ENCODE measurements at regions not wholly inside any gene's neighbourhood (a gene's known extent, or its start where the extent isn't known, plus 50 kb on each side); places are given as distances from the start of the nearest gene placed in this dataset.

DNA sequence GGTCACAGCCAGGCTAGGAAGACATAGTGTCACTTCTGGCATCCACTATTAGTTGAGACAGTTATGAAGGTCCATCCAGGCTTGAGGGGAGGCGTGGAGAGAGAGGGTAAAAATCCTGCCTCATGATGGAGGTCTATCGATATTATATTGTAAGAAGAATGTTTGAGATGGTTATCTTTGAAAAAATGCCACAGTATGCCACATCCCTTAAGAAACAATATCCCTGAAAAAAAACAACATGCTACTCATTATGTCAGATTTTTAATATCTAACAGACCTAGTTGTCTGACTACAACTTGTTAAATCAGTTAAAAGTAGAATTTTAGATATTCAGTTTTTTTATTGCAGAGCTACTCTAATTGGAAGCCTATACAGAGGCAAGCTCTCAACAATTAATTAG is 121.7 kb upstream of the SLC5A12 start:
- ATAC-seq (no peak), DNase-seq (no peak)
- H3K27me3 ChIP-seq = no peaks in the 10 kb centered on the region
- no peak overlapping the region for H3K27ac ChIP-seq
- intact Hi-C loops (cut with DNase I) = no loop called here
- H3K4me3 ChIP-seq = no peak overlapping the region
- WGBS, 2 donors = 54 to 65% methylated on average over 2 of the region's 2 CpGs
- H3K36me3 ChIP-seq (replicated peaks in 1 of 2; ENCODE audit: insufficient read depth in 1 of 2, low read depth in 2 of 2) = no peaks in the 10 kb centered on the region
- H3K9me3 ChIP-seq = no peaks in the 10 kb centered on the region
- TF ChIP-seq POLR2A (IDR thresholded peaks at IDR 0.05) = no peak
- TF ChIP-seq CTCF (IDR thresholded peaks at IDR 0.05) = no peak
- no peaks in the 10 kb centered on the region for H3K4me1 ChIP-seq

GRCh38 chr11:26844963-26845362 is 123.1 kb upstream of the SLC5A12 start:
- WGBS, 2 donors = 60 to 64% methylated on average over 2 of the region's 2 CpGs
- intact Hi-C loops (cut with DNase I) = no loop called here
- TF ChIP-seq POLR2A (IDR thresholded peaks at IDR 0.05) = no peak
- TF ChIP-seq CTCF (IDR thresholded peaks at IDR 0.05) = no peak
- no peak for ATAC-seq
- no peak for DNase-seq
- Histone ChIP-seq H3K4me1 (no peaks in the 10 kb centered on the region), H3K4me3 (no peak overlapping the region), H3K36me3 (replicated peaks in 1 of 2; ENCODE audit: insufficient read depth in 1 of 2, low read depth in 2 of 2) (no peaks in the 10 kb centered on the region), H3K27me3 (no peaks in the 10 kb centered on the region), H3K27ac (no peak overlapping the region), H3K9me3 (no peaks in the 10 kb centered on the region)

- no peak overlapping the region for H3K27ac ChIP-seq
- H3K9me3 ChIP-seq = no peaks in the 10 kb centered on the region
- ATAC-seq = no peak
Observed at GRCh38 chr11:26846227-26846626, 124.4 kb upstream of the SLC5A12 start.

GRCh38 chr11:26847459-26847858 is 125.6 kb upstream of the SLC5A12 start:
- intact Hi-C loops (cut with DNase I) = no loop called here
- Histone ChIP-seq H3K27me3 (no peaks in the 10 kb centered on the region), H3K4me1 (no peaks in the 10 kb centered on the region), H3K9me3 (no peaks in the 10 kb centered on the region), H3K36me3 (replicated peaks in 1 of 2; ENCODE audit: insufficient read depth in 1 of 2, low read depth in 2 of 2) (no peaks in the 10 kb centered on the region), H3K27ac (no peak overlapping the region), H3K4me3 (no peak overlapping the region)
- TF ChIP-seq POLR2A (IDR thresholded peaks at IDR 0.05) (no peak), CTCF (IDR thresholded peaks at IDR 0.05) (no peak)
- 54 to 71% methylated on average over 3 of the region's 3 CpGs for WGBS, 2 donors
- DNase-seq (peak in 1 of 4 donors; percentile 2), ATAC-seq (no peak)

More at GRCh38 chr11:26846227-26846626, 124.4 kb upstream of the SLC5A12 start:
- WGBS, 2 donors = 51 to 68% methylated on average over 2 of the region's 2 CpGs
- Histone ChIP-seq H3K4me1 (no peaks in the 10 kb centered on the region), H3K4me3 (no peak overlapping the region), H3K27me3 (no peaks in the 10 kb centered on the region), H3K36me3 (replicated peaks in 1 of 2; ENCODE audit: insufficient read depth in 1 of 2, low read depth in 2 of 2) (no peaks in the 10 kb centered on the region)
- DNase-seq = no peak
- intact Hi-C loops (cut with DNase I) = no loop called here
- TF ChIP-seq CTCF (IDR thresholded peaks at IDR 0.05) = no peak
- no peak for TF ChIP-seq POLR2A (IDR thresholded peaks at IDR 0.05)

DNA sequence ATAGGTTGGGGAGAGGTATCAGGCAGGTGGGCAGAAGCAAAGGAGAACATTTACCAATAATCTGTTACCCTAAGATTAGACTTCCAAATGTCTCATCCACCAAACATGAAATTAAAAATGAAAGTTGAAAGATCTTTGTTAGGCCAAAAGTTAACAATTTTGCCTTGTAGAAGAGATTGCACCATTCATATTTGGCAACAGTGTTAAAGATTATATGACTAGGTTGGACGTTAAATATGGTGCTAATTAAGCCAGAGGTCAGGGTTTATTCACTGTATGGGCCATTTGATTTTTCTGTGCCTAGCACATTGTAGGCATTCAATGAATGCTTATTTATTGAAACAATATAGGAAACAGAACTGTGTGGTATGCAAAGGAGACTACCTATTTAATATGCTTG is 126.1 kb upstream of the SLC5A12 start:
- 27 to 32% methylated on average over 1 of the region's 1 CpG for WGBS, 2 donors
- Histone ChIP-seq H3K4me3 (no peak overlapping the region), H3K9me3 (no peaks in the 10 kb centered on the region), H3K27me3 (no peaks in the 10 kb centered on the region), H3K36me3 (replicated peaks in 1 of 2; ENCODE audit: insufficient read depth in 1 of 2, low read depth in 2 of 2) (no peaks in the 10 kb centered on the region), H3K27ac (no peak overlapping the region), H3K4me1 (no peaks in the 10 kb centered on the region)
- ATAC-seq (no peak), DNase-seq (no peak)
- TF ChIP-seq CTCF (IDR thresholded peaks at IDR 0.05) = no peak
- TF ChIP-seq POLR2A (IDR thresholded peaks at IDR 0.05) = no peak
- intact Hi-C loops (cut with DNase I) = no loop called here

Measured in body of pancreas (tissue), 4 donors.